Testis (tissue), 2 donors: ENCODE measurements at regions not wholly inside any gene's neighbourhood (a gene's known extent, or its start where the extent isn't known, plus 50 kb on each side); places are given as distances from the start of the nearest gene placed in this dataset.

Experiments used
- CTCF ChIP-seq, 3 experiments: fragments of 450-650 bp in 2 of 3; fragments of 200-600 bp in 1 of 3; sonication (generic) in 1 of 3; IDR thresholded peaks; one replicate each; pipeline ENCODE4 v1.5.1; 2016 to 2019; ENCODE audit warnings: antibody characterized with exemption in 3 of 3, mild to moderate bottlenecking in 2 of 3, moderate library complexity in 1 of 3
- POLR2A ChIP-seq: fragments of 450-650 bp; IDR thresholded peaks from one replicate; pipeline ENCODE4 v1.6.1; 2017; ENCODE audit warnings: antibody characterized with exemption, mild to moderate bottlenecking, moderate library complexity

DNA sequence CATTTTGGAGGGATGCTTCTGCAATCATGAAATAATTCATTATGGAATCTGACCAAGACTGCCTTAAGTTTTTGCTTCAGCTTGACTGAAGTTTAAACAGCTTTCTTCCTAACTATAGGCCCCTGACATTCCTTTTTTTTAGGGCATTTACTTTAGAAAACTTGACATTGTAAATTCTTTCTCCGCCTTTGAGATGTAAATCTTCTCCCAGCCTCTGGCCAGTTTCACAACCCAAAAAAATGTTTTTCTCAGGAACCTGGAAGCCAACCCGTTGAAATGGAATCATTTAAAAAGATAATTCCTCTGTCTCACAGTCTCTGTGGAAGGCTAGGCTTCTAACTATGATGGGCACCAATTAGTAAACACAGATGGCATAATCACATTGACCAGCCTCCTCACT lies 710.4 kb upstream of the PABPC4L start:
- TF ChIP-seq CTCF (IDR thresholded peaks at IDR 0.05): no peak
- TF ChIP-seq POLR2A: no peak
